HuH-7 (cell line): ENCODE measurements at regions not wholly inside any gene's neighbourhood (a gene's known extent, or its start where the extent isn't known, plus 50 kb on each side); places are given as distances from the start of the nearest gene placed in this dataset.
"Not testable (repeated sequence)": the region's sequence is repeated elsewhere in the genome, so short reads cannot be mapped to it uniquely, and the experiment has no call there.

Experiments used
- DNase-seq: peaks from one replicate; pipeline ENCODE4 v3.0.0; 2011; ENCODE audit warnings: low spot score

GRCh38 chr9:94191706-94192105 lies 67.4 kb upstream of the ZNF169 start:
- not testable (repeated sequence) for DNase-seq

- DNase-seq: no peak
These were observed 60.7 kb upstream of the ZNF169 start for GRCh38 chr9:94198414-94198813.

- DNase-seq: no peak
These were observed 59.3 kb upstream of the ZNF169 start for GRCh38 chr9:94199776-94200175.

GRCh38 chr9:94204174-94204573 lies 54.9 kb upstream of the ZNF169 start:
- DNase-seq: no peak

GRCh38 chr9:94207781-94208180 lies 51.3 kb upstream of the ZNF169 start:
- DNase-seq: no peak
